GM23248 (cell line): ENCODE measurements at regions not wholly inside any gene's neighbourhood (a gene's known extent, or its start where the extent isn't known, plus 50 kb on each side); places are given as distances from the start of the nearest gene placed in this dataset.

ENCODE experiments used
- DNase-seq: peaks from one replicate; pipeline ENCODE4 v3.0.0-alpha.2; 2015
- H2AFZ ChIP-seq: fragments of 200-600 bp; sonication (generic); 2 replicates; pipeline ENCODE4 v1.6.1; 2016; ENCODE audit warnings: antibody characterized with exemption
- H3F3A ChIP-seq: fragments of 200-600 bp; sonication (generic); 2 replicates; pipeline ENCODE4 v1.6.1; 2016; ENCODE audit warnings: mild to moderate bottlenecking, antibody characterized with exemption, mixed run types; ENCODE audit not compliant: insufficient read depth
- H3K27ac ChIP-seq: fragments of 200-600 bp; sonication (generic); 2 replicates; pipeline ENCODE4 v1.5.1; 2016; ENCODE audit warnings: mild to moderate bottlenecking
- H3K27me3 ChIP-seq: fragments of 200-600 bp; sonication (generic); replicated peaks from 2 replicates; pipeline ENCODE4 v1.6.1; 2016; ENCODE audit warnings: mild to moderate bottlenecking; ENCODE audit not compliant: insufficient read depth
- H3K36me3 ChIP-seq: fragments of 200-600 bp; sonication (generic); 2 replicates; pipeline ENCODE4 v1.6.1; 2016; ENCODE audit warnings: low read depth, mild to moderate bottlenecking
- H3K4me1 ChIP-seq: fragments of 200-600 bp; sonication (generic); 2 replicates; pipeline ENCODE4 v1.6.1; 2016; ENCODE audit warnings: mild to moderate bottlenecking; ENCODE audit not compliant: insufficient read depth
- H3K4me2 ChIP-seq: fragments of 200-600 bp; sonication (generic); one replicate; pipeline ENCODE4 v1.6.1; 2016; ENCODE audit warnings: mild to moderate bottlenecking; ENCODE audit not compliant: unreplicated experiment
- H3K4me3 ChIP-seq: fragments of 200-600 bp; sonication (generic); 2 replicates; pipeline ENCODE4 v1.5.1; 2016; ENCODE audit warnings: mild to moderate bottlenecking
- H3K79me2 ChIP-seq: fragments of 200-600 bp; sonication (generic); 2 replicates; pipeline ENCODE4 v1.6.1; 2016; ENCODE audit warnings: mild to moderate bottlenecking; ENCODE audit not compliant: insufficient read depth
- H3K9ac ChIP-seq: fragments of 200-600 bp; sonication (generic); 2 replicates; pipeline ENCODE4 v1.6.1; 2016; ENCODE audit warnings: mild to moderate bottlenecking
- H3K9me2 ChIP-seq: fragments of 200-600 bp; sonication (generic); 2 replicates; pipeline ENCODE4 v1.6.1; 2016; ENCODE audit warnings: mixed run types, mild to moderate bottlenecking, moderate library complexity; ENCODE audit not compliant: insufficient read depth
- H3K9me3 ChIP-seq: fragments of 200-600 bp; sonication (generic); one replicate; pipeline ENCODE4 v1.6.1; 2017; ENCODE audit warnings: low read depth
- H4K20me1 ChIP-seq: fragments of 200-600 bp; sonication (generic); 2 replicates; pipeline ENCODE4 v1.6.0; 2016; ENCODE audit not compliant: insufficient read depth
- EZH2 ChIP-seq: fragments of 200-600 bp; sonication (generic); IDR thresholded peaks from 2 replicates; pipeline ENCODE4 v1.6.1; 2018; ENCODE audit warnings: antibody characterized with exemption, mild to moderate bottlenecking; ENCODE audit not compliant: insufficient read depth, poor library complexity, severe bottlenecking
- EZH2phosphoT487 ChIP-seq: fragments of 200-600 bp; sonication (generic); IDR thresholded peaks from 2 replicates; pipeline ENCODE4 v1.6.1; 2018; ENCODE audit warnings: antibody characterized with exemption, moderate library complexity, mild to moderate bottlenecking, low read depth; ENCODE audit not compliant: insufficient read depth
- WGBS, 2 experiments: methylation state at CpG; one replicate each; pipeline ENCODE4 v1.1.6; 2015 to 2017; ENCODE audit warnings: low lambda C conversion rate in 2 of 2, low coverage in 1 of 2; ENCODE audit errors: missing lambda C conversion rate in 2 of 2; 5-methylcytosine and 5-hydroxymethylcytosine counted together
- in situ Hi-C: fragments of 300-500 bp; cut with MboI; formaldehyde crosslinking; loops from 2 replicates; pipeline ENCODE4 v1.15.0; 2020

DNA sequence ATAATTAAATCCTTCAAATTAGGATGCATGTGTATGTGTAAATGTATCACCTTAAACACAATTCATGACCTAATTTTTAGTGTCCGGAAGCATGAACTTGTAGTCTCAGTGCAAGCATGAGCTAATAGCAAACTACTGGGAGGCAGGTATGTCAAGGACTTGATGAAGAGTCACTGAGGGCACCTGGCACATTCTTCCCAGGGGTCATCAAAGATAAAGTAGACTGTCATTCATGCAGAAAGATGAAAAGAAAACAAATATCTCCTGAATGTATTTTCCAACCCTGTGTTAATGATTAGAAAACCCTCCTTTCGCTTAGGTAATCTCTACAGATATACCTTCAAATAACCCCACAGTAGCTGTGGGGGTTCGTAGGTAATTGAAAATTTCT lies 234.9 kb downstream of the SOCS6 start:
- 56 to 63% methylated on average over 3 of the region's 3 CpGs for WGBS, 2 experiments
- in situ Hi-C loops = no loop called here
- H3K4me2 ChIP-seq = no peak overlapping the region

DNA sequence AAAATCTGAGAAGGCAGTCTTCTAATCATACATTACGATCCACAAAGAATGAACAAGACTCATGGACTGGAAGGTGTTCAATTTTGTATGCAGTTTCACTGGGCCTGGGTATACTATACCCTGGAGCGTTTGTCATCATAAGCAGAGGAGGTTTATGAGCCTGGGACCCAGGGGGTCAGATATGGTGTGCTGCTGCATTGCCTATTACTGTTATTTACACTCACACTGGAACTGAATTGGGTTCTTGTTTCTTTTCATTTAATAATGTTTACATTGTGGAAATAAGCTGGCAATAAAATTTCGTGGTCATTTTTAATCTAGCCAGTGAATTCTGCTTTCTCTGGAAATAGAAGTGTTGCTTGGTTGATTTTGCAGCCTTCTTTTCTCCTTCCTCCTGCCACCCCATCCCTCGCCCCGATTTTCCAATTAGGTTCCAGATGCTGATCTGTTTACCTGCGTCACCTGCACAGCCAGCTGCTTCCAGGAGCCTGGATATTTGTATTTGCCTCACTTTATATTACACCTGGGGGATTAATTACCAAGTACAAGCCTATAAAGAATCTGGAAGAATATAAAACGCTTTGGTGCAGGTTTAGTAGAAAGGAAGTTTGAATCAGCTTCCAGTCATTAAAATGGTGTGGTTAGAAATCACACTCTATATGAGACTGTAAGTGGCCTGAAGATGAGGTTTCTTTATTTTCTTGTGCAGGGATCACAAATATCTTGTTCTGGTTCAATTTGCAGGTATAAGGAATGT lies 234.4 kb downstream of the SOCS6 start:
- in situ Hi-C loops = no loop called here

More for the DNA sequence above, 234.9 kb downstream of the SOCS6 start:
- no peak for DNase-seq
- peaks cover 6% of the 10 kb centered on the region for H3K27me3 ChIP-seq
- no peaks in the 10 kb centered on the region for H3K9me2 ChIP-seq
- H3K4me3 ChIP-seq = no peak overlapping the region
- H3K4me1 ChIP-seq = no peaks in the 10 kb centered on the region
- H3F3A ChIP-seq = no peaks in the 10 kb centered on the region
- no peaks in the 10 kb centered on the region for H3K36me3 ChIP-seq
- no peak overlapping the region for H3K9ac ChIP-seq
- no peak for TF ChIP-seq EZH2phosphoT487
- TF ChIP-seq EZH2 = no peak
- no peaks in the 10 kb centered on the region for H3K79me2 ChIP-seq
- H3K27ac ChIP-seq = no peak overlapping the region
- no peaks in the 10 kb centered on the region for H4K20me1 ChIP-seq
- no peak overlapping the region for H2AFZ ChIP-seq
- no peaks in the 10 kb centered on the region for H3K9me3 ChIP-seq

DNA sequence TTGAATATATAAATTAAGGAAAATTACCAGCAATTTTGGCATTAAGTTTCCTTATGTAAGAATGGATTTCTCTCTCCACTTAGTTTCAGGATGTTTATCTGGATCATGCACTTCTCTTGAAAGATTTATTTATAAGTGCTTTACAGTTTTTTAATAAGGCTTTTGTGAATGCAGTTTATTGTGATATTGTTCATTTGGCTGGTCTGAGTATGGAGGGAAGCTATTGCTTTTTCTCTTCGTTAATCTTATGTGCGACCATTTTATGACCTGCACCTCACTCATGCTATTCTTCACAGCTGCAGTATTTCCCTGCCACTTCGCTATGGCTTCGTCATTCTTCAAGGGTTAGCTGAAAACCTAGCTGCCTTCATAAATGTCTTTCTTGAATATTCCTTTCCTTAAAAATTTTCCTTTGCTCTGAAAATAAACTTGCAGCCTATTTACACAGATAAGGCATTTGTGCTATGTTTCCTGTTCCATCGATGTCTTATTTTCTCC lies 233.4 kb downstream of the SOCS6 start:
- DNase-seq = no peak
- no peak overlapping the region for H3K4me3 ChIP-seq
- no peaks in the 10 kb centered on the region for H3K9me3 ChIP-seq
- H4K20me1 ChIP-seq = no peaks in the 10 kb centered on the region
- no peak overlapping the region for H3K9ac ChIP-seq
- WGBS, 2 experiments = 17 to 19% methylated on average over 5 of the region's 5 CpGs
- H2AFZ ChIP-seq = no peak overlapping the region
- TF ChIP-seq EZH2phosphoT487 = no peak
- TF ChIP-seq EZH2 = no peak
- no peaks in the 10 kb centered on the region for H3K36me3 ChIP-seq
- H3K79me2 ChIP-seq = no peaks in the 10 kb centered on the region
- H3K27me3 ChIP-seq = peaks cover 6% of the 10 kb centered on the region
- H3K4me1 ChIP-seq = no peaks in the 10 kb centered on the region
- H3K27ac ChIP-seq = no peak overlapping the region
- no peak overlapping the region for H3K4me2 ChIP-seq
- no peaks in the 10 kb centered on the region for H3F3A ChIP-seq
- H3K9me2 ChIP-seq = no peaks in the 10 kb centered on the region
- in situ Hi-C loops = no loop called here

More for the DNA sequence above, 234.4 kb downstream of the SOCS6 start:
- no peak overlapping the region for H2AFZ ChIP-seq
- H3K4me2 ChIP-seq = no peak overlapping the region
- no peaks in the 10 kb centered on the region for H3K79me2 ChIP-seq
- H3F3A ChIP-seq = no peaks in the 10 kb centered on the region
- no peaks in the 10 kb centered on the region for H3K4me1 ChIP-seq
- H3K9me2 ChIP-seq = no peaks in the 10 kb centered on the region
- WGBS, 2 experiments = 22 to 25% methylated on average over 7 of the region's 7 CpGs
- H3K4me3 ChIP-seq = no peak overlapping the region
- H3K9me3 ChIP-seq = no peaks in the 10 kb centered on the region
- TF ChIP-seq EZH2 (no peak), EZH2phosphoT487 (no peak)
- H3K27ac ChIP-seq = no peak overlapping the region
- peaks cover 6% of the 10 kb centered on the region for H3K27me3 ChIP-seq
- H3K36me3 ChIP-seq = no peaks in the 10 kb centered on the region
- H3K9ac ChIP-seq = no peak overlapping the region
- no peak for DNase-seq
- H4K20me1 ChIP-seq = no peaks in the 10 kb centered on the region

DNA sequence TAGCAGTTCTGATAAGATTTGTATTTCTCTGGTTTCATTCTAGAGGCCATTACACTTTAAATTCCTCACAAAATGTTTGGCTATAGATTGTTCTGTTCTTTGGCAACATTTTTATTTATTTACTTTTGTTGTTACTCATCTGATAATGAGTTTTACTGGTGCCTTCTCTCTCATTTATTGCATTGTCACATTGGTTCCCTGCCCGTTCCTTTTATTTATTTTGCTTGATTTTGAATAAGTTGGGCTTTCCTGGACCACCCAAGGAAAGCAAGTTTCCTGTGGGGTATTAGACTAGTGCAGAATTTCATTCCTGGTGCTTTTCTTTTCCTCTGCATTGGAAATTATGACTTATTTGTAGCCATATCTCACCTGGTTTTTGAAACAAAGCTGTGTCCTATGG lies 232.0 kb downstream of the SOCS6 start:
- no peaks in the 10 kb centered on the region for H3K9me2 ChIP-seq
- no peaks in the 10 kb centered on the region for H4K20me1 ChIP-seq
- no peak for DNase-seq
- H3K4me2 ChIP-seq = no peak overlapping the region
- no peak overlapping the region for H3K4me3 ChIP-seq
- no peak overlapping the region for H3K27ac ChIP-seq
- H2AFZ ChIP-seq = no peak overlapping the region
- H3K4me1 ChIP-seq = no peaks in the 10 kb centered on the region
- in situ Hi-C loops = no loop called here
- TF ChIP-seq EZH2 (no peak), EZH2phosphoT487 (no peak)
- no peaks in the 10 kb centered on the region for H3K79me2 ChIP-seq
- no peaks in the 10 kb centered on the region for H3K36me3 ChIP-seq
- H3K27me3 ChIP-seq = peaks cover 6% of the 10 kb centered on the region
- WGBS, 2 experiments = 2 to 5% methylated on average over 1 of the region's 1 CpG
- H3K9me3 ChIP-seq = no peaks in the 10 kb centered on the region
- no peak overlapping the region for H3K9ac ChIP-seq
- H3F3A ChIP-seq = no peaks in the 10 kb centered on the region
